HFF-Myc (cell line): ENCODE measurements at regions not wholly inside any gene's neighbourhood (a gene's known extent, or its start where the extent isn't known, plus 50 kb on each side); places are given as distances from the start of the nearest gene placed in this dataset.

ENCODE experiments used
- DNase-seq: peaks from one replicate; pipeline ENCODE4 v3.0.0-alpha.2; 2011; ENCODE audit warnings: low read depth; ENCODE audit errors: extremely low read depth
- H3K4me3 ChIP-seq: replicated peaks from 2 replicates; pipeline ENCODE4 v1.5.1; 2011; ENCODE audit warnings: low read depth, mild to moderate bottlenecking, control low read depth, low read length
- CTCF ChIP-seq: IDR thresholded peaks from 2 replicates; pipeline ENCODE4 v1.5.1; 2012; ENCODE audit warnings: mild to moderate bottlenecking, low read depth, low read length, control low read depth; ENCODE audit errors: missing control alignments

- TF ChIP-seq CTCF: no peak
- DNase-seq: no peak
- H3K4me3 ChIP-seq: no peak overlapping the region
Measured at GRCh38 chr9:14406463-14406862, 92.5 kb upstream of the NFIB start.

- TF ChIP-seq CTCF: no peak
- no peak for DNase-seq
- no peak overlapping the region for H3K4me3 ChIP-seq
Measured at GRCh38 chr9:14405176-14405706, 91.3 kb upstream of the NFIB start.

GRCh38 chr9:14403081-14403480, 89.1 kb upstream of the NFIB start:
- no peak for DNase-seq
- no peak for TF ChIP-seq CTCF
- H3K4me3 ChIP-seq: no peak overlapping the region

GRCh38 chr9:14402583-14402982, 88.6 kb upstream of the NFIB start:
- no peak overlapping the region for H3K4me3 ChIP-seq
- TF ChIP-seq CTCF: no peak
- DNase-seq: no peak

GRCh38 chr9:14401911-14402310, 88.0 kb upstream of the NFIB start:
- TF ChIP-seq CTCF: no peak
- no peak overlapping the region for H3K4me3 ChIP-seq
- DNase-seq: no peak

GRCh38 chr9:14400658-14400995, 86.7 kb upstream of the NFIB start:
- no peak overlapping the region for H3K4me3 ChIP-seq
- peak; percentile 34 for TF ChIP-seq CTCF
- DNase-seq: peak; percentile 20
